SK-MEL-5 (cell line): ENCODE measurements at regions not wholly inside any gene's neighbourhood (a gene's known extent, or its start where the extent isn't known, plus 50 kb on each side); places are given as distances from the start of the nearest gene placed in this dataset.

Experiments used
- DNase-seq: peaks from one replicate; pipeline ENCODE4 v3.0.0-alpha.2; 2016; ENCODE audit warnings: low read depth, low spot score
- in situ Hi-C: cut with HindIII; loops from 2 replicates; pipeline ENCODE4 v1.10.0; 2016; ENCODE audit warnings: low sequenced_read_pairs, high pct_unique_total_duplicates, low pct_unique_long_range_greater_than_20kb

GRCh38 chr3:107428051-107428858 is 51.0 kb downstream of the CCDC54 start:
- no peak for DNase-seq
- in situ Hi-C loops = no loop called here

- peak; percentile 92 for DNase-seq
- in situ Hi-C loops = no loop called here
These were observed 52.3 kb downstream of the CCDC54 start for GRCh38 chr3:107429320-107430181.

- in situ Hi-C loops = no loop called here
- DNase-seq = no peak
These were observed 53.2 kb downstream of the CCDC54 start for GRCh38 chr3:107430214-107430995.

GRCh38 chr3:107430996-107431245 is 53.7 kb downstream of the CCDC54 start:
- in situ Hi-C loops = no loop called here
- DNase-seq = no peak

- peak; percentile 65 for DNase-seq
- in situ Hi-C loops = no loop called here
These were observed 54.2 kb downstream of the CCDC54 start for GRCh38 chr3:107431246-107432012.

GRCh38 chr3:107432013-107432515 is 54.8 kb downstream of the CCDC54 start:
- DNase-seq = no peak
- in situ Hi-C loops = no loop called here

GRCh38 chr3:107432646-107433045 is 55.4 kb downstream of the CCDC54 start:
- no peak for DNase-seq
- in situ Hi-C loops = no loop called here

- in situ Hi-C loops = no loop called here
- DNase-seq = no peak
These were observed 58.8 kb downstream of the CCDC54 start for GRCh38 chr3:107436029-107436428.

- in situ Hi-C loops = no loop called here
- no peak for DNase-seq
These were observed 61.4 kb downstream of the CCDC54 start for GRCh38 chr3:107438671-107439070.

GRCh38 chr3:107441617-107442016 is 64.4 kb downstream of the CCDC54 start:
- in situ Hi-C loops = no loop called here
- no peak for DNase-seq

- DNase-seq = no peak
These were observed 66.2 kb downstream of the CCDC54 start for GRCh38 chr3:107443461-107443860.

GRCh38 chr3:107446706-107447105 is 69.5 kb downstream of the CCDC54 start:
- DNase-seq = no peak
- in situ Hi-C loops = no loop called here

More at GRCh38 chr3:107443461-107443860, 66.2 kb downstream of the CCDC54 start:
- in situ Hi-C loops = no loop called here

GRCh38 chr3:107450254-107450893 is 72.4 kb upstream of the BBX start:
- in situ Hi-C loops = no loop called here
- DNase-seq = no peak

- no peak for DNase-seq
- in situ Hi-C loops = no loop called here
These were observed 70.3 kb upstream of the BBX start for GRCh38 chr3:107452436-107452835.

- no peak for DNase-seq
- in situ Hi-C loops = no loop called here
These were observed 69.3 kb upstream of the BBX start for GRCh38 chr3:107453504-107453903.

- no peak for DNase-seq
- in situ Hi-C loops = no loop called here
These were observed 67.1 kb upstream of the BBX start for GRCh38 chr3:107455621-107456020.

- in situ Hi-C loops = no loop called here
- no peak for DNase-seq
These were observed 66.3 kb upstream of the BBX start for GRCh38 chr3:107456501-107456900.
